HL-60 (cell line): ENCODE measurements at regions not wholly inside any gene's neighbourhood (a gene's known extent, or its start where the extent isn't known, plus 50 kb on each side); places are given as distances from the start of the nearest gene placed in this dataset.

Experiments used
- DNase-seq, 2 experiments: peaks; one replicate each; pipeline ENCODE4 v3.0.0-alpha.2; 2010 to 2020; ENCODE audit warnings: low read depth in 1 of 2, low spot score in 1 of 2
- H3K27ac ChIP-seq: fragments of 250-450 bp; sonication (Bioruptor Pico); replicated peaks from 2 replicates; pipeline ENCODE4 v1.5.1; 2020; ENCODE audit warnings: mild to moderate bottlenecking, moderate library complexity
- H3K27me3 ChIP-seq: fragments of 250-450 bp; sonication (Bioruptor Pico); 2 replicates; pipeline ENCODE4 v1.5.1; 2021; ENCODE audit warnings: mild to moderate bottlenecking, moderate library complexity; ENCODE audit not compliant: insufficient read depth, poor library complexity, severe bottlenecking
- H3K4me3 ChIP-seq: replicated peaks from 2 replicates; pipeline ENCODE4 v1.5.1; 2011; ENCODE audit warnings: mild to moderate bottlenecking, control low read depth, low read length; ENCODE audit not compliant: insufficient read depth
- GABPA ChIP-seq: IDR thresholded peaks from 2 replicates; pipeline ENCODE4 v1.6.1; 2012; ENCODE audit warnings: low read depth
- POLR2AphosphoS5 ChIP-seq: IDR thresholded peaks from 2 replicates; pipeline ENCODE4 v1.6.1; 2012; ENCODE audit warnings: low read depth
- SPI1 ChIP-seq: IDR thresholded peaks from 2 replicates; pipeline ENCODE4 v1.6.1; 2012; ENCODE audit warnings: low read depth, mild to moderate bottlenecking, borderline replicate concordance
- TF ChIP-seq, protein P1 (sequence below): IDR thresholded peaks from one replicate; pipeline ENCODE4 v1.5.1; 2011; ENCODE audit warnings: low read length, control low read depth, inconsistent platforms; ENCODE audit not compliant: insufficient read depth
- TF ChIP-seq, protein P2 (sequence below): IDR thresholded peaks from 2 replicates; pipeline ENCODE4 v1.6.1; 2012; ENCODE audit warnings: low read depth; ENCODE audit not compliant: insufficient replicate concordance

DNA sequence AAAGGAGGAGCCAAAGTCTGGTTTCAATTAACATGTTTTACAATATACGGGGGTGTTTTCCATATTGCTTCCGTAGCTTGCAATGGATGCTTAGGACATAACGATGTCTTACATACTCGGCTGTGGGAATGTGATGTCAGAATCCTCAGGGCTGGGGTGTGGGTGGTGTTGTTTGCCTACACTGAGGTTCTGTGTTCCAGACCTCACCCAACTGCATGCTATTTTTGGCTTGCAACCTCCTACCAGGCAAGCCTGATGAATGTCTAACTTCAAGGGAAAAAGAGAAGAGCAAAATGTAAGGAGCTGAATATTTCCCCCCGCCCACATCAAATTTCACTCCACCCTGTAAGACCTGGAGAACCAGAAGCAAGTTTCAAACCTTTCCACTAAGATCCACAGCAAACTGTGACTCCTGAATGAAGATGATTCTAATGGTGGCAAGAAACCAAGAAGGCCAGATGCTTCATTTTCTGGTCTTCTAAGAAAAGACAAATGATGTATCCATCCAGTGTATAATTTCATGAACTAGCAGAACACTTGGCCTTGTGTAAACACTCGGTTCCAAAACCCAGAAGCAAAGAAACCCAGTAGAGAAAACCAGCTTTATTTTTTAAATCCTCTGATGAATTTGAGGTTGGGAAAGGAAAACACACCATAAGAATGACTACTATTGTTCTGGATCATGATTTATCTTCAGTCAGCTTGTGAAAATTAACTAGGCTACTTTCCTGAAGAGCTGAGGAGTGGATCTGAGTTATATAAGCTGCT is 227.9 kb downstream of the DACT1 start:
- no peak for DNase-seq
- no peak overlapping the region for H3K27ac ChIP-seq
- TF ChIP-seq, protein P1, sequence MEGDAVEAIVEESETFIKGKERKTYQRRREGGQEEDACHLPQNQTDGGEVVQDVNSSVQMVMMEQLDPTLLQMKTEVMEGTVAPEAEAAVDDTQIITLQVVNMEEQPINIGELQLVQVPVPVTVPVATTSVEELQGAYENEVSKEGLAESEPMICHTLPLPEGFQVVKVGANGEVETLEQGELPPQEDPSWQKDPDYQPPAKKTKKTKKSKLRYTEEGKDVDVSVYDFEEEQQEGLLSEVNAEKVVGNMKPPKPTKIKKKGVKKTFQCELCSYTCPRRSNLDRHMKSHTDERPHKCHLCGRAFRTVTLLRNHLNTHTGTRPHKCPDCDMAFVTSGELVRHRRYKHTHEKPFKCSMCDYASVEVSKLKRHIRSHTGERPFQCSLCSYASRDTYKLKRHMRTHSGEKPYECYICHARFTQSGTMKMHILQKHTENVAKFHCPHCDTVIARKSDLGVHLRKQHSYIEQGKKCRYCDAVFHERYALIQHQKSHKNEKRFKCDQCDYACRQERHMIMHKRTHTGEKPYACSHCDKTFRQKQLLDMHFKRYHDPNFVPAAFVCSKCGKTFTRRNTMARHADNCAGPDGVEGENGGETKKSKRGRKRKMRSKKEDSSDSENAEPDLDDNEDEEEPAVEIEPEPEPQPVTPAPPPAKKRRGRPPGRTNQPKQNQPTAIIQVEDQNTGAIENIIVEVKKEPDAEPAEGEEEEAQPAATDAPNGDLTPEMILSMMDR: no peak
- TF ChIP-seq POLR2AphosphoS5: no peak
- TF ChIP-seq SPI1: no peak
- TF ChIP-seq GABPA: no peak
- TF ChIP-seq, protein P2, sequence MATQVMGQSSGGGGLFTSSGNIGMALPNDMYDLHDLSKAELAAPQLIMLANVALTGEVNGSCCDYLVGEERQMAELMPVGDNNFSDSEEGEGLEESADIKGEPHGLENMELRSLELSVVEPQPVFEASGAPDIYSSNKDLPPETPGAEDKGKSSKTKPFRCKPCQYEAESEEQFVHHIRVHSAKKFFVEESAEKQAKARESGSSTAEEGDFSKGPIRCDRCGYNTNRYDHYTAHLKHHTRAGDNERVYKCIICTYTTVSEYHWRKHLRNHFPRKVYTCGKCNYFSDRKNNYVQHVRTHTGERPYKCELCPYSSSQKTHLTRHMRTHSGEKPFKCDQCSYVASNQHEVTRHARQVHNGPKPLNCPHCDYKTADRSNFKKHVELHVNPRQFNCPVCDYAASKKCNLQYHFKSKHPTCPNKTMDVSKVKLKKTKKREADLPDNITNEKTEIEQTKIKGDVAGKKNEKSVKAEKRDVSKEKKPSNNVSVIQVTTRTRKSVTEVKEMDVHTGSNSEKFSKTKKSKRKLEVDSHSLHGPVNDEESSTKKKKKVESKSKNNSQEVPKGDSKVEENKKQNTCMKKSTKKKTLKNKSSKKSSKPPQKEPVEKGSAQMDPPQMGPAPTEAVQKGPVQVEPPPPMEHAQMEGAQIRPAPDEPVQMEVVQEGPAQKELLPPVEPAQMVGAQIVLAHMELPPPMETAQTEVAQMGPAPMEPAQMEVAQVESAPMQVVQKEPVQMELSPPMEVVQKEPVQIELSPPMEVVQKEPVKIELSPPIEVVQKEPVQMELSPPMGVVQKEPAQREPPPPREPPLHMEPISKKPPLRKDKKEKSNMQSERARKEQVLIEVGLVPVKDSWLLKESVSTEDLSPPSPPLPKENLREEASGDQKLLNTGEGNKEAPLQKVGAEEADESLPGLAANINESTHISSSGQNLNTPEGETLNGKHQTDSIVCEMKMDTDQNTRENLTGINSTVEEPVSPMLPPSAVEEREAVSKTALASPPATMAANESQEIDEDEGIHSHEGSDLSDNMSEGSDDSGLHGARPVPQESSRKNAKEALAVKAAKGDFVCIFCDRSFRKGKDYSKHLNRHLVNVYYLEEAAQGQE: no peak
- H3K4me3 ChIP-seq: no peak overlapping the region
- H3K27me3 ChIP-seq: no peaks in the 10 kb centered on the region

DNA sequence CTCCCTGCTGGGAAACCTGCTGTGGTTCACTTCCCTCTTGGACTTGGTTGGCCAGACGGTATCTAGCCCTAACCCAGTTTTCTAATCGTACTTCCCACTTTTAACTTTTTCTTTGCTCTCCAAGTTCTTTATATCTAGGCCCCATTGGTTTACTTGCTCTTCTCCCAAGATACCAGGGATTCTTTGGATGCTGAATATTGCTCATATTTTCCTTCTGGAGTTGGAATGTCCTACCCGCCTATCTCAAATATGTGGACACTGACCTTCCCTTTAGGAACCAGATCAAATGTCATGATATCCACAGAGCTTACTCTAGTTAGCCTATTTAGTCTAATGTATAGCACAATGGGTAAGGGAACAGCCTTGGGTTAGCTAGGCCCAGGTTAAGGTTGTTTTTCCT is 228.6 kb downstream of the DACT1 start:
- Histone ChIP-seq H3K27ac (no peak overlapping the region), H3K4me3 (no peak overlapping the region), H3K27me3 (no peaks in the 10 kb centered on the region)
- peak in 1 of 2 experiments; percentile 13 for DNase-seq
- TF ChIP-seq SPI1: 0 out of 2 replicates have a peak, but pooled peaks have one; percentile 13
- TF ChIP-seq GABPA: no peak
- TF ChIP-seq, protein P1: no peak
- TF ChIP-seq POLR2AphosphoS5: no peak

DNA sequence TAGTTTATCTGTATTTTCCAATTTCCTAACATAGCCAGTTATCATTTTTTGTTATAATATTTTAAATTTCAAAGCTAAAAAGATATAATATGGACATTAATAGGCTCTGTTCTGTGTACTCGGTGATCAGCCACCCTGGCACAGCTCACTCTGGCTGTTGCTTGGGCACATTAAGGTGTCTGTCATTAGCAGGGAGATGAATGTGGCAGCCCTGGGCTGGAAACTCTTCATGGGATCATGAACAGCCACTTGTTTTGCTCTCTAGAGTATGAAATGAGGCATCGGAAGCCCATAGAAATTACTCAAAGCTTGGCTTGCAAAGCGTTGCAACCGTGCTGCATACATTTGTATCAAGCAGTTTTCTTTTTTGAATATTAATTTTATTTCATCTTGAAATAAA is 233.2 kb downstream of the DACT1 start:
- H3K27me3 ChIP-seq: peaks cover 4% of the 10 kb centered on the region

More for the DNA sequence above, 233.2 kb downstream of the DACT1 start:
- no peak for DNase-seq
- Histone ChIP-seq H3K27ac (no peak overlapping the region), H3K4me3 (no peak overlapping the region)
- TF ChIP-seq, protein P2: no peak
- TF ChIP-seq, protein P1: no peak
- TF ChIP-seq POLR2AphosphoS5: no peak
- TF ChIP-seq GABPA: no peak
